ENCODE measurements at regions not wholly inside any gene's neighbourhood (a gene's known extent, or its start where the extent isn't known, plus 50 kb on each side); places are given as distances from the start of the nearest gene placed in this dataset.
"Not testable (repeated sequence)": the region's sequence is repeated elsewhere in the genome, so short reads cannot be mapped to it uniquely, and the experiment has no call there.

- no peak for DNase-seq (ENCODE audit: low read depth in 2 of 2)
Observed at GRCh38 chr4:81781799-81782198, 310.1 kb upstream of the RASGEF1B start.

- DNase-seq (ENCODE audit: low read depth in 2 of 2): not testable (repeated sequence)
Observed at GRCh38 chr4:81777718-81778117, 306.0 kb upstream of the RASGEF1B start.

- DNase-seq (ENCODE audit: low read depth in 2 of 2): no peak
Observed at GRCh38 chr4:81776794-81777193, 305.1 kb upstream of the RASGEF1B start.

GRCh38 chr4:81773557-81773956 lies 301.9 kb upstream of the RASGEF1B start:
- no peak for DNase-seq (ENCODE audit: low read depth in 2 of 2)

GRCh38 chr4:81771721-81772120 lies 300.0 kb upstream of the RASGEF1B start:
- no peak for DNase-seq (ENCODE audit: low read depth in 2 of 2)

GRCh38 chr4:81769244-81769643 lies 297.5 kb upstream of the RASGEF1B start:
- DNase-seq (ENCODE audit: low read depth in 2 of 2): no peak

GRCh38 chr4:81758574-81759264 lies 287.0 kb upstream of the RASGEF1B start:
- DNase-seq (ENCODE audit: low read depth in 2 of 2): no peak

GRCh38 chr4:81757691-81758090 lies 286.0 kb upstream of the RASGEF1B start:
- no peak for DNase-seq (ENCODE audit: low read depth in 2 of 2)

- DNase-seq (ENCODE audit: low read depth in 2 of 2): no peak
Observed at GRCh38 chr4:81756973-81757372, 285.3 kb upstream of the RASGEF1B start.

GRCh38 chr4:81756042-81756441 lies 284.3 kb upstream of the RASGEF1B start:
- no peak for DNase-seq (ENCODE audit: low read depth in 2 of 2)

GRCh38 chr4:81754169-81754568 lies 282.5 kb upstream of the RASGEF1B start:
- no peak for DNase-seq (ENCODE audit: low read depth in 2 of 2)

- DNase-seq (ENCODE audit: low read depth in 2 of 2): no peak
Observed at GRCh38 chr4:81751531-81752289, 280.0 kb upstream of the RASGEF1B start.

GRCh38 chr4:81747242-81747930 lies 275.7 kb upstream of the RASGEF1B start:
- no peak for DNase-seq (ENCODE audit: low read depth in 2 of 2)

GRCh38 chr4:81746773-81747172 lies 275.1 kb upstream of the RASGEF1B start:
- no peak for DNase-seq (ENCODE audit: low read depth in 2 of 2)

- DNase-seq (ENCODE audit: low read depth in 2 of 2): no peak
Observed at GRCh38 chr4:81746071-81746470, 274.4 kb upstream of the RASGEF1B start.

GRCh38 chr4:81745050-81745449 lies 273.3 kb upstream of the RASGEF1B start:
- DNase-seq (ENCODE audit: low read depth in 2 of 2): no peak

- no peak for DNase-seq (ENCODE audit: low read depth in 2 of 2)
Observed at GRCh38 chr4:81743731-81744435, 272.2 kb upstream of the RASGEF1B start.

- DNase-seq (ENCODE audit: low read depth in 2 of 2): no peak
Observed at GRCh38 chr4:81740487-81740886, 268.8 kb upstream of the RASGEF1B start.

GRCh38 chr4:81738891-81739290 lies 267.2 kb upstream of the RASGEF1B start:
- DNase-seq (ENCODE audit: low read depth in 2 of 2): no peak

- no peak for DNase-seq (ENCODE audit: low read depth in 2 of 2)
Observed at GRCh38 chr4:81737865-81738559, 266.3 kb upstream of the RASGEF1B start.

GRCh38 chr4:81736324-81736723 lies 264.6 kb upstream of the RASGEF1B start:
- DNase-seq (ENCODE audit: low read depth in 2 of 2): no peak

- DNase-seq (ENCODE audit: low read depth in 2 of 2): no peak
Observed at GRCh38 chr4:81732980-81733379, 261.3 kb upstream of the RASGEF1B start.

All from stimulated activated CD8-positive, alpha-beta memory T cell treated with anti-CD3 and anti-CD28 coated beads, Interleukin-7, amount 100 ng/mL, for 1 hour (primary cell).